ENCODE measurements at regions not wholly inside any gene's neighbourhood (a gene's known extent, or its start where the extent isn't known, plus 50 kb on each side); places are given as distances from the start of the nearest gene placed in this dataset.

DNA sequence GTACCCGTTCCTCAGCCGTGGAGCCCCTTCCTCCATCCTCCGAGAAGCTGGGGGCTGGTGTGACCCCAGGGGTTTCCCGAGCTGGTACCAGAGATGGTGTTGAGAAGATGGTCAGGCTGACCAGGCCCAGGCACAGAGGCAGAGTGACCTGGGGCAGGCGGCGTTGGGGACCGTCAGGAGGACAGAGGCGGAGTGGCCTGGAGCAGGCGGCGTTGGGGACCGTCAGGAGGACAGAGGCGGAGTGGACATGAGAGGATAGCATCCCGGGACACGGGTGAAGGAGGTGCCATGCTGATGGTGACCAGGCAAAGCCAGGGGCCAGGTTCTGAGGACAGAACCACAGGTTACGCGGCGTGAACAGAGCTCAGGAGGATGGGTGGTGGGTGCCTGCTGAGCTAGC lies 75.9 kb upstream of the TTC34 start:
- no peaks in the 10 kb centered on the region for H3K9me3 ChIP-seq (ENCODE audit: low read length)
- no peaks in the 10 kb centered on the region; the same call in 1 of the 2 replicates for H3K27me3 ChIP-seq (ENCODE audit: insufficient read depth, low read length)
- no peaks in the 10 kb centered on the region for H3K36me3 ChIP-seq (ENCODE audit: insufficient read depth, low read length)

DNA sequence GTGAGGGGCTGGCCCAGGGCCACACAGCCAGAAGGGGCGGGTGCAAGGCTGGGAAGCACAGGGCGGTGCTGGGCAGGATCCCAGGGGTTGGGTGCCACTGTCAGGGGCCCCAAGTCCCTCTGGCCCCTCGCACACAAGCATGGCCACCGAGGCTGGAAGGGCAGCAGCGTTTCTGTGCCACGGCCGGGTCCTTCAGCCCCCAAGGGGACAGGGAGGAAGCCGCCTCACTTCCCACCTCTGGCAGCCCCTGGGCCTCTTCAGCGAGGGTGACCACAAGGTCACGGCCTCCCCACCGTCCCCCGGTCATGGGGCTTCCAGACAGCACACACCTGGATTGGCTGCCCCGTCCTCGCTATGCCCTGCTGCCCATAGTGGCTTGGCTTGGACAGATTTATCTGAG lies 77.1 kb upstream of the TTC34 start:
- Histone ChIP-seq H3K9me2 (ENCODE audit: low read depth, low read length) (no peaks in the 10 kb centered on the region), H3K9ac (ENCODE audit: low read length) (no peak overlapping the region), H2AFZ (ENCODE audit: low read length) (no peak overlapping the region), H3K4me1 (ENCODE audit: insufficient read depth, low read length, severe bottlenecking) (no peaks in the 10 kb centered on the region), H3F3A (ENCODE audit: insufficient read depth, low read length) (no peaks in the 10 kb centered on the region), H3K27ac (ENCODE audit: low read depth, low read length, poor library complexity, severe bottlenecking) (no peak overlapping the region), H3K36me3 (ENCODE audit: insufficient read depth, low read length) (no peaks in the 10 kb centered on the region), H3K4me2 (ENCODE audit: low read length) (no peak overlapping the region), H3K79me2 (ENCODE audit: insufficient read depth, low read length) (no peaks in the 10 kb centered on the region), H4K20me1 (ENCODE audit: insufficient read depth, low read length) (no peaks in the 10 kb centered on the region), H3K27me3 (ENCODE audit: insufficient read depth, low read length) (no peaks in the 10 kb centered on the region), H3K4me3 (ENCODE audit: low read depth, low read length, poor library complexity, severe bottlenecking) (no peak overlapping the region), H3K9me3 (ENCODE audit: low read length) (no peaks in the 10 kb centered on the region)
- no peak for TF ChIP-seq EZH2 (IDR thresholded peaks at IDR 0.05; ENCODE audit: borderline replicate concordance, low read length)
- TF ChIP-seq, protein P1, sequence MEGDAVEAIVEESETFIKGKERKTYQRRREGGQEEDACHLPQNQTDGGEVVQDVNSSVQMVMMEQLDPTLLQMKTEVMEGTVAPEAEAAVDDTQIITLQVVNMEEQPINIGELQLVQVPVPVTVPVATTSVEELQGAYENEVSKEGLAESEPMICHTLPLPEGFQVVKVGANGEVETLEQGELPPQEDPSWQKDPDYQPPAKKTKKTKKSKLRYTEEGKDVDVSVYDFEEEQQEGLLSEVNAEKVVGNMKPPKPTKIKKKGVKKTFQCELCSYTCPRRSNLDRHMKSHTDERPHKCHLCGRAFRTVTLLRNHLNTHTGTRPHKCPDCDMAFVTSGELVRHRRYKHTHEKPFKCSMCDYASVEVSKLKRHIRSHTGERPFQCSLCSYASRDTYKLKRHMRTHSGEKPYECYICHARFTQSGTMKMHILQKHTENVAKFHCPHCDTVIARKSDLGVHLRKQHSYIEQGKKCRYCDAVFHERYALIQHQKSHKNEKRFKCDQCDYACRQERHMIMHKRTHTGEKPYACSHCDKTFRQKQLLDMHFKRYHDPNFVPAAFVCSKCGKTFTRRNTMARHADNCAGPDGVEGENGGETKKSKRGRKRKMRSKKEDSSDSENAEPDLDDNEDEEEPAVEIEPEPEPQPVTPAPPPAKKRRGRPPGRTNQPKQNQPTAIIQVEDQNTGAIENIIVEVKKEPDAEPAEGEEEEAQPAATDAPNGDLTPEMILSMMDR (IDR thresholded peaks at IDR 0.05; ENCODE audit: low read length), result no peak

More for the DNA sequence above, 75.9 kb upstream of the TTC34 start:
- H3K79me2 ChIP-seq (ENCODE audit: insufficient read depth, low read length), result no peaks in the 10 kb centered on the region
- no peak overlapping the region for H3K4me3 ChIP-seq (ENCODE audit: low read depth, low read length, poor library complexity, severe bottlenecking)
- H3K9me2 ChIP-seq (ENCODE audit: low read depth, low read length), result no peaks in the 10 kb centered on the region
- TF ChIP-seq, protein P1 (IDR thresholded peaks at IDR 0.05; ENCODE audit: low read length), result no peak
- no peak for TF ChIP-seq EZH2 (IDR thresholded peaks at IDR 0.05; ENCODE audit: borderline replicate concordance, low read length)
- no peaks in the 10 kb centered on the region for H3F3A ChIP-seq (ENCODE audit: insufficient read depth, low read length)
- H3K27ac ChIP-seq (ENCODE audit: low read depth, low read length, poor library complexity, severe bottlenecking), result no peak overlapping the region
- no peaks in the 10 kb centered on the region for H4K20me1 ChIP-seq (ENCODE audit: insufficient read depth, low read length)
- no peak overlapping the region for H3K4me2 ChIP-seq (ENCODE audit: low read length)
- no peak overlapping the region for H2AFZ ChIP-seq (ENCODE audit: low read length)
- no peaks in the 10 kb centered on the region for H3K4me1 ChIP-seq (ENCODE audit: insufficient read depth, low read length, severe bottlenecking)
- no peak overlapping the region for H3K9ac ChIP-seq (ENCODE audit: low read length)

DNA sequence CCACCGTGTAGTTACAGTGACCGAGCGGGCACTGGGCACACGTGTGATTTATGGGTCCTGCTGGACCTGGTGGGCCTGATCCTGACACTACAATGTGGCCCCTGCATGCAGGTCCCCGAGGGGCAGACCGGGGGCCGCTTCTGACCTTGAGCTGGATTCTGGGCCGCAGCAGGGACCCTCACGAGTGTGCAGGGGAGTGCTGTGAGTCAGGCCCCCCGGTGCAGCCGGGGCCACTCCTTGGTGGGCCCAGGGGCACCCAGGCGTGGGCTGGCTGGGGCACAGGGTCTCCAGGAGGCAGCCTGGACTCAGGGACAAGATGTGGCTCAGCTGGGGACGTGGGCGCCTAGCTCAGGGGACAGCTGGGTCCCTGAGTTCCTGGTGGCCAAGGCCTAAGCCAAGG lies 77.5 kb upstream of the TTC34 start:
- H3K9me2 ChIP-seq (ENCODE audit: low read depth, low read length), result no peaks in the 10 kb centered on the region
- no peak for TF ChIP-seq EZH2 (IDR thresholded peaks at IDR 0.05; ENCODE audit: borderline replicate concordance, low read length)
- TF ChIP-seq, protein P1 (IDR thresholded peaks at IDR 0.05; ENCODE audit: low read length), result no peak
- H3K4me1 ChIP-seq (ENCODE audit: insufficient read depth, low read length, severe bottlenecking), result no peaks in the 10 kb centered on the region
- no peak overlapping the region for H2AFZ ChIP-seq (ENCODE audit: low read length)
- H3F3A ChIP-seq (ENCODE audit: insufficient read depth, low read length), result no peaks in the 10 kb centered on the region
- no peaks in the 10 kb centered on the region for H4K20me1 ChIP-seq (ENCODE audit: insufficient read depth, low read length)
- H3K36me3 ChIP-seq (ENCODE audit: insufficient read depth, low read length), result no peaks in the 10 kb centered on the region
- H3K9ac ChIP-seq (ENCODE audit: low read length), result no peak overlapping the region
- H3K27ac ChIP-seq (ENCODE audit: low read depth, low read length, poor library complexity, severe bottlenecking), result no peak overlapping the region
- H3K79me2 ChIP-seq (ENCODE audit: insufficient read depth, low read length), result no peaks in the 10 kb centered on the region
- no peak overlapping the region for H3K4me2 ChIP-seq (ENCODE audit: low read length)
- no peak overlapping the region for H3K4me3 ChIP-seq (ENCODE audit: low read depth, low read length, poor library complexity, severe bottlenecking)
- no peaks in the 10 kb centered on the region for H3K9me3 ChIP-seq (ENCODE audit: low read length)
- H3K27me3 ChIP-seq (ENCODE audit: insufficient read depth, low read length), result no peaks in the 10 kb centered on the region

All from OCI-LY1 (cell line).